Parathyroid adenoma (tissue), 2 donors: ENCODE measurements at regions not wholly inside any gene's neighbourhood (a gene's known extent, or its start where the extent isn't known, plus 50 kb on each side); places are given as distances from the start of the nearest gene placed in this dataset.

Source experiments
- H2AFZ ChIP-seq: fragments of 300-600 bp; sonication (generic); one replicate; pipeline ENCODE4 v1.7.0; 2017; ENCODE audit warnings: antibody characterized with exemption, mild to moderate bottlenecking
- H3K27ac ChIP-seq: fragments of 300-600 bp; sonication (generic); one replicate; pipeline ENCODE4 v1.7.0; 2017
- H3K27me3 ChIP-seq: fragments of 300-600 bp; sonication (generic); one replicate; pipeline ENCODE4 v1.7.0; 2017; ENCODE audit warnings: low read length; ENCODE audit not compliant: control insufficient read depth, insufficient read depth
- H3K36me3 ChIP-seq: fragments of 300-600 bp; sonication (generic); one replicate; pipeline ENCODE4 v1.7.0; 2017; ENCODE audit warnings: low read length; ENCODE audit not compliant: control insufficient read depth, insufficient read depth
- H3K4me1 ChIP-seq: fragments of 300-600 bp; sonication (generic); one replicate; pipeline ENCODE4 v1.7.0; 2017; ENCODE audit warnings: control low read depth
- H3K4me2 ChIP-seq: fragments of 300-600 bp; sonication (generic); one replicate; pipeline ENCODE4 v1.7.0; 2017; ENCODE audit warnings: low read length
- H3K4me3 ChIP-seq: fragments of 300-600 bp; sonication (generic); one replicate; pipeline ENCODE4 v1.7.0; 2017; ENCODE audit warnings: low read depth, low read length
- H3K79me2 ChIP-seq: fragments of 300-600 bp; sonication (generic); one replicate; pipeline ENCODE4 v1.7.0; 2017; ENCODE audit warnings: control low read depth
- H3K9ac ChIP-seq: fragments of 300-600 bp; sonication (generic); one replicate; pipeline ENCODE4 v1.7.0; 2017; ENCODE audit warnings: mild to moderate bottlenecking
- H3K9me3 ChIP-seq: fragments of 300-600 bp; sonication (generic); one replicate; pipeline ENCODE4 v1.7.0; 2017; ENCODE audit warnings: low read length; ENCODE audit not compliant: control insufficient read depth
- TF ChIP-seq, protein P1 (sequence below): fragments of 300-600 bp; sonication (generic); IDR thresholded peaks from one replicate; pipeline ENCODE4 v1.7.0; 2017; ENCODE audit warnings: antibody characterized with exemption, mild to moderate bottlenecking
- donor health status: primary hyperparathyroidism.

DNA sequence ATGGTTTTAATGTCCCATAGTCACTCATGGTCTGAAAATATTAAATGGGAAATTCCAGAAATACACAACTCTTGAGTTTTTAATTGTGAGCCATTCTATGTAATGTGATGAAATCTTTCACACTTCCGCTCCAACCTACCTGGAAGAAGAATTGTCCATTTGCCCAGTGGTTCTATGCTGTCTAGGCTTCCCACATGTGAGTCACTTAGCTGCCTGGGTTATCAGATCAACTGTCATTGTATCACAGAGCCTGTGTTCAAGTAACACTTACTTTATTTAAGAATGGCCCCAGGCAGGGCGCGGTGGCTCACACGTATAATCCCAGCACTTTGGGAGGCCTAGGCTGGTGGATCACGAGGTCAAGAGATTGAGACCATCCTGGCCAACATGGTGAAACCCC, 1450.5 kb downstream of the EFNB2 start:
- Histone ChIP-seq H3K9ac (no peak overlapping the region), H3K36me3 (no peaks in the 10 kb centered on the region), H2AFZ (no peak overlapping the region), H3K4me2 (no peak overlapping the region), H3K27ac (no peak overlapping the region), H3K9me3 (no peaks in the 10 kb centered on the region), H3K27me3 (no peaks in the 10 kb centered on the region), H3K4me1 (no peaks in the 10 kb centered on the region), H3K79me2 (no peaks in the 10 kb centered on the region), H3K4me3 (no peak overlapping the region)
- TF ChIP-seq, protein P1, sequence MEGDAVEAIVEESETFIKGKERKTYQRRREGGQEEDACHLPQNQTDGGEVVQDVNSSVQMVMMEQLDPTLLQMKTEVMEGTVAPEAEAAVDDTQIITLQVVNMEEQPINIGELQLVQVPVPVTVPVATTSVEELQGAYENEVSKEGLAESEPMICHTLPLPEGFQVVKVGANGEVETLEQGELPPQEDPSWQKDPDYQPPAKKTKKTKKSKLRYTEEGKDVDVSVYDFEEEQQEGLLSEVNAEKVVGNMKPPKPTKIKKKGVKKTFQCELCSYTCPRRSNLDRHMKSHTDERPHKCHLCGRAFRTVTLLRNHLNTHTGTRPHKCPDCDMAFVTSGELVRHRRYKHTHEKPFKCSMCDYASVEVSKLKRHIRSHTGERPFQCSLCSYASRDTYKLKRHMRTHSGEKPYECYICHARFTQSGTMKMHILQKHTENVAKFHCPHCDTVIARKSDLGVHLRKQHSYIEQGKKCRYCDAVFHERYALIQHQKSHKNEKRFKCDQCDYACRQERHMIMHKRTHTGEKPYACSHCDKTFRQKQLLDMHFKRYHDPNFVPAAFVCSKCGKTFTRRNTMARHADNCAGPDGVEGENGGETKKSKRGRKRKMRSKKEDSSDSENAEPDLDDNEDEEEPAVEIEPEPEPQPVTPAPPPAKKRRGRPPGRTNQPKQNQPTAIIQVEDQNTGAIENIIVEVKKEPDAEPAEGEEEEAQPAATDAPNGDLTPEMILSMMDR = no peak

DNA sequence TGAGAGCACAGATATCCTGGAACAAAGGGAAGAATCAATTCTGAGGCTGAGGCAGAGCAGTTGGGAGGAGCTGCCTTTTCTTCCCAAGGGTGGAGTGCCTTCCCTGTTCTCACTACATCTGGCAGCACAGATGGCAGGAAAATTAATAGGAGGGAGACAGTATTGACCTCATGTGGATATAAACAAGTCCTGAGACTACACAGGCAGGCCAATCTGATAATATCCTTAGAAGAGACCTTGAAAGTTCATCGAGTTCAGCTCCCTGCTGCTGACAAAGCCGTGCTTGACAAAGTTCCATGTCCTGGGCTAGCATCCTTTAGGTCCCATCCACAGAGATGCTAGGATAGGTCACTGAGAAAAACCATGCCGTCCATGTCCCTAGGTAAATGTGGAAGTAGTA, 1451.5 kb downstream of the EFNB2 start:
- H3K4me1 ChIP-seq = no peaks in the 10 kb centered on the region
- H3K9me3 ChIP-seq = no peaks in the 10 kb centered on the region
- no peaks in the 10 kb centered on the region for H3K36me3 ChIP-seq
- no peaks in the 10 kb centered on the region for H3K27me3 ChIP-seq
- no peak overlapping the region for H3K4me3 ChIP-seq
- no peak overlapping the region for H3K27ac ChIP-seq
- H2AFZ ChIP-seq = no peak overlapping the region
- TF ChIP-seq, protein P1 = no peak
- H3K79me2 ChIP-seq = no peaks in the 10 kb centered on the region
- no peak overlapping the region for H3K9ac ChIP-seq
- no peak overlapping the region for H3K4me2 ChIP-seq

DNA sequence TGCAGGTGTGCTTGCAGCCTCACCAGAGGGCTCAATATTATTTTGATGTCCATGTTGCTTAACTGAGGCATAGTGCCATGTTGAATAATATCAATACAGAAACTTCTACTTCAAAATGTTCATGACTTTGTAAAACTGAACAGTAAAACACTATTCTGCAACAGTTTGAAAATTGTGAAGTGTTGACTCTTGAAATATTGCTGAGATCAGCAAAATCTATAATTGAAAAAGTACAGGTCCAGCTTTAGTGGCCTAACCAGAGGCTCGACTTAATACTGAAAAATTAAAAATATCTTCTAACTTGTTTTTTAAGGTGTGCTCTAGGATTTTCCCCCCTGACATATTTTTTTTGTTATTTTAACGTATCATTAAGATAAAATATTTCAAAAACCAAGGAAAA, 1460.7 kb downstream of the EFNB2 start:
- H3K27me3 ChIP-seq = no peaks in the 10 kb centered on the region
- no peak overlapping the region for H3K27ac ChIP-seq
- H3K4me2 ChIP-seq = no peak overlapping the region
- TF ChIP-seq, protein P1 = no peak
- H2AFZ ChIP-seq = no peak overlapping the region
- no peak overlapping the region for H3K4me3 ChIP-seq
- no peak overlapping the region for H3K9ac ChIP-seq
- no peaks in the 10 kb centered on the region for H3K4me1 ChIP-seq
- no peaks in the 10 kb centered on the region for H3K9me3 ChIP-seq
- H3K36me3 ChIP-seq = no peaks in the 10 kb centered on the region
- H3K79me2 ChIP-seq = no peaks in the 10 kb centered on the region

DNA sequence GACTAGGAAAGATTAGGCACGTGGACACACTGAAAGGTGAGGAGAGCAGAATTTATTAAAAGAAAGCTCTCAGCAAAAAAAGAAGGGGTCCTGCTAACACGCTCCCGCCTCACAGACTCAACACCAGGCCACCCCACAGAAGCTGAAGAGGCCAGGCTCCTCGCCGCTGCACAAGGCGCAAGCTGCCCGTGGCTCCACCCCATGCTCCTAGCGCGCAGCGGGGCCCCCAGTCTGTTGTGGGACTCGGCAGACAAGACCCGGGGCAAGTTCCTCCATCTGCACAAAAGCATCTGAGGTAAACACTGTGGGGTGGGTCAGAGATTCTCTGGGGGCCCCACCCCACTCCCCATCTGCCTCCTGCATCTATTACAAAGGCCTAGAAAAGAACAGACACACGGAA, 1462.4 kb downstream of the EFNB2 start:
- TF ChIP-seq, protein P1 = no peak
- Histone ChIP-seq H3K9me3 (no peaks in the 10 kb centered on the region), H2AFZ (no peak overlapping the region), H3K27me3 (no peaks in the 10 kb centered on the region), H3K36me3 (no peaks in the 10 kb centered on the region), H3K9ac (no peak overlapping the region), H3K27ac (no peak overlapping the region), H3K79me2 (no peaks in the 10 kb centered on the region), H3K4me2 (no peak overlapping the region), H3K4me3 (no peak overlapping the region), H3K4me1 (no peaks in the 10 kb centered on the region)

DNA sequence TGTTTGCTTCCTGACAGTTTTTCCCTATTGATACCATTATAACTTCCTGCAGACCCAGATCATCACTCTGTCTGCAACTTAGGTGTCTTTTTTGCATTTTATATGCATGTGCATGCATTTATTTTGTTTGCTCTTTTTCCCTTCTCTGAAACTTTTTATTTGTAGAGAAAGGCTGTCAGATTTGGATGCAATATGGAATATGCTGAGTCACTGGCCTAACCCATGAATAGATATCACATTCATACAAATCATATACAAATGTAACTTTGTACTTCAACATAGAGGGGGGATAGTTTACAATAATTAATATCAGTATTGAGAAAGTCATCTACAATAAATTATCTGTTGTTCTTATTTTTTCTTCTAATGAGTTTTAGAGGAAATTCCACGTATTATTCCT, 1465.0 kb downstream of the EFNB2 start:
- TF ChIP-seq, protein P1 = no peak
- Histone ChIP-seq H3K9ac (no peak overlapping the region), H3K27ac (no peak overlapping the region), H3K36me3 (no peaks in the 10 kb centered on the region), H3K9me3 (no peaks in the 10 kb centered on the region), H3K79me2 (no peaks in the 10 kb centered on the region), H3K4me1 (no peaks in the 10 kb centered on the region), H3K27me3 (no peaks in the 10 kb centered on the region), H3K4me3 (no peak overlapping the region), H2AFZ (no peak overlapping the region), H3K4me2 (no peak overlapping the region)
